ENCODE measurements at regions not wholly inside any gene's neighbourhood (a gene's known extent, or its start where the extent isn't known, plus 50 kb on each side); places are given as distances from the start of the nearest gene placed in this dataset.

DNA sequence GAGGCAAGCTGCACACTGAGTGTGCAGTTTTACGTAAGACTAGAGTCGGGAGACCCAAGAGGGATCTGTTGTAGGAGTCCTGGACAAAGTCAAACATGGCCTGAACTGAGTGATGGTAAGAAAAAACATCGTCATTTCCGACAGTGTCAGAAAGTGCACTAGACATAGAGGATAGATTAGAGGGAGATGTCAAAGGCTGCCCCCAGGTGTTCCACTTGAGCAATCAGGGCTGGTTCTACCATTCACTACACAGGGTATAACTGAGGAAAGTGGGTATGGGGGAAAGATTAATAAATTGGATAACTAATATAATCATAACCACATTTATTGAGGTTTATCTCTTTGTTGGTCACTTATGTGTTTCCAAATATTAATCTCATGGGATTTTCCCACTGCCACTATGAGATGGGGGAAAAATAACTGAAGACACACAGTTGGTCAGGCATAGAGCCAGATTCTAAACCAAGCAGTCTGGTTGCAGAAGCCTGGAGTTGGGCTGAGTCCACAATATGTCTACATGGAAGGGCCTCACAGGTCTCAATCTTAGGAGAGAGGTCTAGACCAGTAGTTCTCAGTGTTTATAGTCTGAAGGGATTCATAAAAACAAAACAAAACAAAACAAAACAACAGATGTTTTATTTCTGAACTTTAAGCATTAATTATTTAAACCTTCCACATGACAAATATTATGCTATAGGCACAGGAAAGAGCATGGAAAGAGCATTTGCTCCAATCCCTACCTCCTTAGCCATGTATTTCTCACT, 766.5 kb downstream of the NTRK3 start:
- TF ChIP-seq SP1 (IDR thresholded peaks at IDR 0.05) = no peak
- TF ChIP-seq NFRKB (IDR thresholded peaks at IDR 0.05) = no peak
- TF ChIP-seq L3MBTL2 (conservative IDR thresholded peaks at IDR 0.05) = no peak
- TF ChIP-seq TARDBP (IDR thresholded peaks at IDR 0.05) = no peak
- TF ChIP-seq ELF4 (IDR thresholded peaks at IDR 0.05) = no peak
- TF ChIP-seq BHLHE40 (IDR thresholded peaks at IDR 0.05; ENCODE audit: borderline replicate concordance) = no peak
